Ishikawa (cell line): ENCODE measurements at regions not wholly inside any gene's neighbourhood (a gene's known extent, or its start where the extent isn't known, plus 50 kb on each side); places are given as distances from the start of the nearest gene placed in this dataset.

Source experiments
- CREB1 ChIP-seq: IDR thresholded peaks from 2 replicates; pipeline ENCODE4 v1.6.1; 2012; ENCODE audit warnings: low read depth
- EP300 ChIP-seq: IDR thresholded peaks from 2 replicates; pipeline ENCODE4 v1.6.1; 2012; ENCODE audit warnings: borderline replicate concordance
- MAX ChIP-seq: IDR thresholded peaks from 2 replicates; pipeline ENCODE4 v1.6.1; 2012
- NFIC ChIP-seq: IDR thresholded peaks from 2 replicates; pipeline ENCODE4 v1.6.1; 2012
- REST ChIP-seq: IDR thresholded peaks from 2 replicates; pipeline ENCODE4 v1.6.1; 2012; ENCODE audit warnings: low read depth, mild to moderate bottlenecking
- TAF1 ChIP-seq: IDR thresholded peaks from 2 replicates; pipeline ENCODE4 v1.6.1; 2012; ENCODE audit warnings: low read depth, mild to moderate bottlenecking
- TEAD4 ChIP-seq: IDR thresholded peaks from 2 replicates; pipeline ENCODE4 v1.6.1; 2012
- YY1 ChIP-seq: IDR thresholded peaks from 2 replicates; pipeline ENCODE4 v1.6.1; 2012; ENCODE audit warnings: low read depth

GRCh38 chr1:224799083-224799482, 130.4 kb upstream of the DNAH14 start:
- TF ChIP-seq EP300 (no peak), REST (no peak), TAF1 (no peak), CREB1 (no peak), NFIC (no peak), YY1 (no peak), MAX (no peak), TEAD4 (no peak)
